ENCODE measurements at regions not wholly inside any gene's neighbourhood (a gene's known extent, or its start where the extent isn't known, plus 50 kb on each side); places are given as distances from the start of the nearest gene placed in this dataset.

GRCh38 chr4:102399021-102399420, 53.7 kb upstream of the SLC39A8 start (continued):
- TF ChIP-seq POU5F1 (IDR thresholded peaks at IDR 0.05; ENCODE audit: low read depth, low read length) (no peak), YY1 (IDR thresholded peaks at IDR 0.05; ENCODE audit: low read depth, low read length) (no peak), GTF2F1 (IDR thresholded peaks at IDR 0.05; ENCODE audit: borderline replicate concordance, low read depth, low read length) (no peak)

Data from H1 (cell line).